HEK293T (cell line): ENCODE measurements at regions not wholly inside any gene's neighbourhood (a gene's known extent, or its start where the extent isn't known, plus 50 kb on each side); places are given as distances from the start of the nearest gene placed in this dataset.

Source experiments
- BHLHE40 ChIP-seq: fragments of 450-650 bp; IDR thresholded peaks from 2 replicates; pipeline ENCODE4 v1.6.1; 2016; ENCODE audit warnings: mild to moderate bottlenecking, moderate library complexity, borderline replicate concordance
- CTBP1 ChIP-seq: fragments of 450-650 bp; IDR thresholded peaks from 2 replicates; pipeline ENCODE4 v1.6.1; 2016; ENCODE audit warnings: borderline replicate concordance
- FOXA1 ChIP-seq: fragments of 450-650 bp; IDR thresholded peaks from 2 replicates; pipeline ENCODE4 v1.6.1; 2016; ENCODE audit warnings: mild to moderate bottlenecking
- FOXK2 ChIP-seq: fragments of 450-650 bp; IDR thresholded peaks from 2 replicates; pipeline ENCODE4 v1.6.1; 2016; ENCODE audit warnings: mild to moderate bottlenecking
- FOXM1 ChIP-seq: fragments of 450-650 bp; IDR thresholded peaks from 2 replicates; pipeline ENCODE4 v1.6.1; 2017; ENCODE audit warnings: mild to moderate bottlenecking, borderline replicate concordance
- LEF1 ChIP-seq: fragments of 450-650 bp; IDR thresholded peaks from 2 replicates; pipeline ENCODE4 v1.6.1; 2017; ENCODE audit warnings: mild to moderate bottlenecking, borderline replicate concordance
- NFRKB ChIP-seq: fragments of 450-650 bp; IDR thresholded peaks from 2 replicates; pipeline ENCODE4 v1.6.1; 2016; ENCODE audit warnings: mild to moderate bottlenecking, moderate library complexity
- SP1 ChIP-seq: fragments of 450-650 bp; IDR thresholded peaks from 2 replicates; pipeline ENCODE4 v1.6.1; 2017
- SUZ12 ChIP-seq: fragments of 450-650 bp; IDR thresholded peaks from 2 replicates; pipeline ENCODE4 v1.6.1; 2016; ENCODE audit warnings: mild to moderate bottlenecking
- TARDBP ChIP-seq: fragments of 450-650 bp; IDR thresholded peaks from 2 replicates; pipeline ENCODE4 v1.6.1; 2016
- ZNF384 ChIP-seq: fragments of 450-650 bp; IDR thresholded peaks from 2 replicates; pipeline ENCODE4 v1.6.1; 2016

GRCh38 chr2:181231151-181231550, 226.0 kb upstream of the ITGA4 start:
- no peak for TF ChIP-seq FOXM1
- no peak for TF ChIP-seq ZNF384
- TF ChIP-seq TARDBP: no peak
- TF ChIP-seq SP1: no peak
- no peak for TF ChIP-seq FOXA1
- TF ChIP-seq CTBP1: no peak
- no peak for TF ChIP-seq BHLHE40
- TF ChIP-seq FOXK2: no peak
- TF ChIP-seq SUZ12: no peak
- no peak for TF ChIP-seq LEF1
- no peak for TF ChIP-seq NFRKB
